HUES6 (cell line): ENCODE measurements at regions not wholly inside any gene's neighbourhood (a gene's known extent, or its start where the extent isn't known, plus 50 kb on each side); places are given as distances from the start of the nearest gene placed in this dataset.
A peak's percentile ranks its signal among the peaks of the same experiment; 100 is the strongest.
"Not testable (repeated sequence)": the region's sequence is repeated elsewhere in the genome, so short reads cannot be mapped to it uniquely, and the experiment has no call there.

Source experiments
- H3K27ac ChIP-seq: 2 replicates; pipeline ENCODE4 v1.7.0; 2013; ENCODE audit warnings: low read depth, mild to moderate bottlenecking, low read length, inconsistent platforms
- H3K27me3 ChIP-seq: 2 replicates; pipeline ENCODE4 v1.6.1; 2013; ENCODE audit warnings: low read length; ENCODE audit not compliant: control insufficient read depth, insufficient read depth
- H3K36me3 ChIP-seq: 2 replicates; pipeline ENCODE4 v1.6.1; 2013; ENCODE audit warnings: low read length; ENCODE audit not compliant: control insufficient read depth, insufficient read depth
- H3K4me1 ChIP-seq: 2 replicates; pipeline ENCODE4 v1.6.1; 2013; ENCODE audit warnings: low read length; ENCODE audit not compliant: control insufficient read depth, insufficient read depth
- H3K4me3 ChIP-seq: 2 replicates; pipeline ENCODE4 v1.5.1; 2013; ENCODE audit warnings: low read depth, low read length
- H3K9ac ChIP-seq: one replicate; pipeline ENCODE4 v1.6.1; 2013; ENCODE audit warnings: mild to moderate bottlenecking, low read length
- H3K9me3 ChIP-seq: 2 replicates; pipeline ENCODE4 v1.6.1; 2013; ENCODE audit warnings: low read depth, low read length; ENCODE audit not compliant: control insufficient read depth, insufficient read depth

DNA sequence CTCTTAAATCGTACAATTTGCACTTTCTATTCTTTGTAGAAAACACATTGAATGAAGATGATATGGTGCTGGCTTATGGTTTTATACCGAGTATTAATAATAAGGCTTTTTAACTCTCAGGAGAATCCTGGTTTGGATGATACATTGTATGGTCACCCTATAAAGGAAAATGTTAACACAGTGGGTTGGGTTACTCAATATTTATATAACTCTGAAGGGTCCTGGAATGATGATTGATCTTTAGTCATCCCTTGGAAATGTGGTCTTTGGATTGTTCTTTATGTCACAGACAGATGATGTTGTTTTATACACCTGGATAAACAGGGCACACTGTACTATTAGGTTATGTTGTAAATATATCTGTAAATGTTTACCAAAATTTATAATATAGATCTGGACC lies 496.2 kb upstream of the NDST4 start:
- H3K9me3 ChIP-seq = no peaks in the 10 kb centered on the region
- no peak overlapping the region for H3K4me3 ChIP-seq
- no peaks in the 10 kb centered on the region for H3K27me3 ChIP-seq
- H3K36me3 ChIP-seq = no peaks in the 10 kb centered on the region
- H3K4me1 ChIP-seq = no peaks in the 10 kb centered on the region
- H3K9ac ChIP-seq = no peak overlapping the region
- H3K27ac ChIP-seq = no peak overlapping the region

DNA sequence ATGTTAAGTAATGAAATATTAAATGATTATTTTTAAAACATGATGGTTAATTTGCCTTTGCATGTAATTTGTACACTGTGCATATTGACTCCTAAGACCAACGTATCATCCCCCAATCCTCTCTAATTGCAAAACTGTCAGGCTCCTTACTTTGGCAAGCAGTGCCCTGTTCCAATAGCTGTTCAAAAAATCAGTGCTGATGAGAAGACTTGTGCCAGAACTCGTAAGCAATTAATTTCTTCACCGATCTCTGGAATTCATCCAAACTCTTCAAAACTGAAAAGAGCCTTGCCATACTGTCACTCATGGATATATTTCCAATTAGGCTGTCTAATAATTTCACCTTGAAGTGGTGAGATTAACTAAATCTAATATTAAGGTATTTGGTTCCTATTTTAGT lies 493.9 kb upstream of the NDST4 start:
- Histone ChIP-seq H3K4me3 (no peak overlapping the region), H3K9me3 (no peaks in the 10 kb centered on the region), H3K9ac (no peak overlapping the region), H3K4me1 (no peaks in the 10 kb centered on the region), H3K27me3 (no peaks in the 10 kb centered on the region), H3K27ac (no peak overlapping the region), H3K36me3 (no peaks in the 10 kb centered on the region)

DNA sequence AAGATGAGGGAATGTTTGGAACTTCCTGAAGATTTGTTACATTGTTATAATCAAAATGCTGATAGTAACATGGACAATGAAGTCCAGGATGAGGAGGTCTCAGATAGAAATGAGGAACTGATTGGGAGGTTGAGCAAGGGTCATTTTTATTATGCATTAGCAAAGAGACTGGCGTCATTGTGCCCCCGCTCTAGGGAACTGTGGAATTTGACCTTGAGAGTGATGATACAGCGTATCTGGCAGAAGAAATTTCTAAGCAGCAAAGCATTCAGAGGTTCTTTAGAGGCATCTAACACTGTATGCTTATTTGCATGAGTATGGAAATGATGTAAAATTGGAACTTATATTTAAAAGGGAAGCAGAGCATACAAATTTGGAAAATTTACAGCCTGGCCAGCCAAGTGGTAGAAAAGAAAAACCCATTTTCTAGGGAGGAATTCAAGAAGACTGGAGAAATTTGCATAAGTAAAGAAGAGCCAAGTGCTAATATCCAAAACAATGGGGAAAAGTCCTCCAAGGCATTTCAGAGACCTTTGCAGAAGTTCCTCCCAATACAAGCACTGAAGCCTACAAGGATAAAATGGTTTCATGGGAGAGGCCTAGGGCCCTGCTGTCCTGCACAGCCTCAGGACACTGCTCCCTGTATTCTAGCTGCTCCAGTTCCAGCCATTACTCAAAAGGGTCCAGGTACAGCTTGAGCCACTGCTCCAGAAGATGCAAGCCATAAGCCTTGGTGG lies 483.0 kb upstream of the NDST4 start:
- H3K9me3 ChIP-seq = peaks cover 20% of the 10 kb centered on the region
- H3K9ac ChIP-seq = no peak overlapping the region
- peaks cover 15% of the 10 kb centered on the region for H3K4me1 ChIP-seq
- H3K27me3 ChIP-seq = no peaks in the 10 kb centered on the region
- peak overlapping the region; percentile 30 for H3K4me3 ChIP-seq
- no peaks in the 10 kb centered on the region for H3K36me3 ChIP-seq
- H3K27ac ChIP-seq = peak overlapping the region; percentile 86

DNA sequence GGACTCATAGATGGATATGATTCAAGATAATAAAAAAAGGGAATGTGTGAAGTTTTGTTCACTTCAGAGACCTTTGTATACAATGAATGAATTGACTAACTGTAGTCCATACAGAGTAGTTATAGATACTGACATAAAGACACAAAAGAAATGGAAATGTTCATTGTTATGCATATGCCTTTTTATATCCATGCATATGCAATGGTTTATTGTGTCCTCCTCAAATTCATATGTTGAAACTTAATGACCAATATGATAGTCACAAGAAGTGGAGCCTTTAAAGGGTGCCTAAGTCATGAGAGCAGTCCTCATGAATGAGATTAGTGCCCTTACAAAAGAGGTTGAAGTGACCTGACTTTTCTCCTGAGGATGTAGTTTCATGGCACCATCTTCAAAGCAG lies 467.5 kb upstream of the NDST4 start:
- Histone ChIP-seq H3K9me3 (no peaks in the 10 kb centered on the region), H3K27me3 (no peaks in the 10 kb centered on the region), H3K4me3 (no peak overlapping the region), H3K27ac (no peak overlapping the region), H3K4me1 (peaks cover 4% of the 10 kb centered on the region; the same call in 1 of the 2 replicates), H3K36me3 (no peaks in the 10 kb centered on the region), H3K9ac (no peak overlapping the region)

DNA sequence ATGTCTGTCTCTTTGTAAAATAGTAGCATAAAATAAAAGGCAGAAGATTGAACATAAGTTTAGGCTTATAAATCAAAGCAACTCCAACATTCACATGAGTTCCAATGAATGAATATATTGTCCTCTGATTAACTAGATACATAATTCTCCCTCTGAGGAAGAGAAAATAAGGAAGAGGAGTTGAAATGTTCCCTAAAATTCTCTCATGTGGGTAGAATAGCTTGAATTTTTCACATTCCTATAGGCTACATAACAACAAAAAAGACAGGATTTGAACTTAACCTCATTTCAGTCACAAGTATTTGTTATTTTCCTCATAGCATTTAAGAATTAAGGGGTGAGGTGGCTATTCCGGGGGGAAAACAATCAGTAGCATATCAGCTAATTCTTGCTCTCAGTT lies 462.4 kb upstream of the NDST4 start:
- H3K9me3 ChIP-seq = no peaks in the 10 kb centered on the region
- peaks cover 14% of the 10 kb centered on the region for H3K4me1 ChIP-seq
- H3K9ac ChIP-seq = no peak overlapping the region
- H3K27me3 ChIP-seq = no peaks in the 10 kb centered on the region
- H3K4me3 ChIP-seq = no peak overlapping the region
- H3K36me3 ChIP-seq = no peaks in the 10 kb centered on the region
- peak overlapping the region; percentile 87 for H3K27ac ChIP-seq

DNA sequence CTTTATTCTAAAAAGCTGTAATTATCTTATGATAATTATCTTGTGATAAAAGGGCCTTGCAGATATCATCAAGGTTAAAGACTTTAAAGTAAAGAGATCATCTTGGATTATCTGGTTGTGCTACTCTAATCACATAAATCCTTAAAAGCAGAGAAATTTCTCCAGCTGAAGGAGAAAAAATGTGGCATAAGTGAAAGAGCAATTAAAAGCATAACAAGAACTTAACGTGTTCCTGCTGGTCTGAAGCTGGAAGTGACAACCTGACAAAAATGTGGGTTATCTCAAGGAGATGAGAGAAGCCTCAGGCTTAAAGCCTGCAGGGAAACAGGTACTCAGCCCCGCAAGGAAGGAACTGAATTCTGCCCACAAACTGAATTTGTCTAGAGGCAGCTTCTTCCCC lies 449.1 kb upstream of the NDST4 start:
- no peak overlapping the region for H3K4me3 ChIP-seq
- H3K9me3 ChIP-seq = no peaks in the 10 kb centered on the region
- no peaks in the 10 kb centered on the region for H3K4me1 ChIP-seq
- no peaks in the 10 kb centered on the region for H3K27me3 ChIP-seq
- no peaks in the 10 kb centered on the region for H3K36me3 ChIP-seq
- H3K27ac ChIP-seq = no peak overlapping the region
- H3K9ac ChIP-seq = no peak overlapping the region

DNA sequence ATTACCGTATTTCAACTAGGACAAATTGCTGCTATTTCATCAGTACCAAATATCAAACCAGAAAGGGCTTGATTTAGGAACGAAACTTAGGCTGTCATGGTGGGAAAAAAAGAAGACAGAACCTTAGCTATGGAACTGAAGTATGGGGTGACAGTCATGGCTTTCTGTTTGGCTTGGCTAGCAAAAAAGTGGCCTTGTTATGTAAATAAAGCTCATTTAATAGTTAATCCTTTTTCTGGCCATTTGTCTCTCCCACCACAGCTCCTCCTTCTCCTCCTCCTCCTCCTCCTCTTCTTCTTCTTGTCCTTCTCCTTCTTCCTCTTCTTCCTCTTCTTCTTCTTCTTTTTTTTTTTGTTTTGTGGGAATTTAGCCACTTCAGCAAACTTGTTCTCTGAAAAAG lies 434.7 kb upstream of the NDST4 start:
- Histone ChIP-seq H3K9me3 (no peaks in the 10 kb centered on the region), H3K36me3 (no peaks in the 10 kb centered on the region), H3K27me3 (no peaks in the 10 kb centered on the region), H3K4me3 (no peak overlapping the region), H3K4me1 (peaks cover 3% of the 10 kb centered on the region; the same call in 1 of the 2 replicates), H3K27ac (no peak overlapping the region), H3K9ac (no peak overlapping the region)

DNA sequence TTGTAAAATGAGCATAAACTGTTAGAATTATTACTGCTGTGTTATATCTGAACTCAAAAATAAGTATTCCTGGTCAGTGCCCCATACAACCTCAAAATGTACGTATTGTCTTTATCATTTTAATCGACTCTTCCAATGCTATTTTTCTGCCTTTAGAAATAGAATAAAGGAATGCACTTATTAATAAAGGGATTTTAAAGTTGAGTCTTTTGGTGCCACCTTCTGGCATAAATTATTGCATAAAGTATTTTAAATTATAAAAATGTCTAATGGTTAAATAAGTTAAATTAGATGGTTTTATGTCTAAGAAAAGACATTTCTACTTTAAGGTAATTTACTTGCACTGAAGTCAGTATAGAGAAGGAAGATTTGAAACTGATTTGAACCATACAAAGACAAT lies 424.0 kb upstream of the NDST4 start:
- H3K27ac ChIP-seq = no peak overlapping the region
- H3K36me3 ChIP-seq = no peaks in the 10 kb centered on the region
- H3K9ac ChIP-seq = no peak overlapping the region
- no peaks in the 10 kb centered on the region for H3K27me3 ChIP-seq
- no peak overlapping the region for H3K4me3 ChIP-seq
- H3K9me3 ChIP-seq = no peaks in the 10 kb centered on the region
- no peaks in the 10 kb centered on the region for H3K4me1 ChIP-seq

DNA sequence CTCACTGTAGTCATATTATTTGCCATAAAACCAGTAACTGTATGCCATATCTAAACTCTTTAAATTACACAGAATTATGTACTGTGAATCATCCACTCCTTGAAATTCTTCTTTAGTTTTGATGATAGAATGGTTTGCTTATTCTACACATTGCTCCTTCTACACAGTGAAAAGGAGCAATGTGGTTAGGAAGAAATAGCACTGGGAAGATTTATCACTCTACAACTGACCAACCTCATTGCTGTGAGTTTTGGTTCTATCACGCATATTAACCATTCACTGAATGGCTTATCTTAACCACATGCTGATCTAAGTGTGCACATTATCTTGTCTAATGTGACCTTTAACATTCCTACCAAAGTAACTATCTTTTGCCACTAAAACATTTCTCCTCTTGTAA lies 415.7 kb upstream of the NDST4 start:
- Histone ChIP-seq H3K36me3 (no peaks in the 10 kb centered on the region), H3K4me3 (no peak overlapping the region), H3K27ac (no peak overlapping the region), H3K9ac (no peak overlapping the region), H3K27me3 (no peaks in the 10 kb centered on the region), H3K4me1 (no peaks in the 10 kb centered on the region), H3K9me3 (no peaks in the 10 kb centered on the region)

DNA sequence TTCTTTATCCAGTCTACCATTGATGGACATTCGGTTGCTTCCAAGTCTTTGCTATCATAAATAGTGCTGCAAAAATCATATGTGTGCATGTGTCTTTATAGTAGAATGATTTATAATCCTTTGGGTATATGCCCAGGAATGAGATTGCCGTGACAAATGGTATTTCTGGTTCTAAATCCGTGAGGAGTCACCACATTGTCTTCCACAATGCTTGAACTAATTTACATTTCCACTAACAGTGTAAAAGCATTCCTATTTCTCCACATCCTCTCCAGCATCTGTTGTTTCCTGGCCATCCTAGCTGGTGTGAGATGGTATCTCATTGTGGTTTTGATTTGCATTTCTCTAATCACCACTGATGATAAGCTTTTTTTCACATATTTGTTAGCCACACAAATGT lies 406.1 kb upstream of the NDST4 start:
- not testable (repeated sequence) for H3K27ac ChIP-seq, H3K4me3 ChIP-seq, H3K9me3 ChIP-seq, H3K4me1 ChIP-seq, H3K27me3 ChIP-seq, H3K9ac ChIP-seq, H3K36me3 ChIP-seq

DNA sequence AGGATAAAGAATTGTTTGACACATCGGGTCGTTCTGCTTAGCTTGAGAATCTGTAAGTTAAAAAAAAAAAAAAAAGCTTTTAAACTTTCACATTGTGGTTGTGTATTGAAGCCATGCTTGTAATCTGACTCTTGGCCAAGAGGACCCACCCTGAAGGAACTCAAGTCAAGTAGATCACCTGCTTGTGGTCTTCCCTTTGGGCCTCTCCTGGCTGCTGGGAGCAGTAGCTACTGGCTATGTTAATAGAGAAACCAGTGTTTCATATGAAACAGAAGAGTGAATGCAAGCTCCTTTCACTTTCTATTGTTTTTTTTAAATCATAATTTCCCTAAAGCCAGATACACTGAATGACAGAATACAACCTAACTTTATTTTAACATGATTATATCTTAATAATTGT lies 402.4 kb upstream of the NDST4 start:
- H3K27ac ChIP-seq = no peak overlapping the region
- no peak overlapping the region for H3K4me3 ChIP-seq
- peaks cover 2% of the 10 kb centered on the region; the same call in 1 of the 2 replicates for H3K9me3 ChIP-seq
- H3K4me1 ChIP-seq = no peaks in the 10 kb centered on the region
- H3K9ac ChIP-seq = no peak overlapping the region
- H3K27me3 ChIP-seq = no peaks in the 10 kb centered on the region
- no peaks in the 10 kb centered on the region for H3K36me3 ChIP-seq
